ENCODE measurements at regions not wholly inside any gene's neighbourhood (a gene's known extent, or its start where the extent isn't known, plus 50 kb on each side); places are given as distances from the start of the nearest gene placed in this dataset.
A peak's percentile ranks its signal among the peaks of the same experiment; 100 is the strongest.

DNA sequence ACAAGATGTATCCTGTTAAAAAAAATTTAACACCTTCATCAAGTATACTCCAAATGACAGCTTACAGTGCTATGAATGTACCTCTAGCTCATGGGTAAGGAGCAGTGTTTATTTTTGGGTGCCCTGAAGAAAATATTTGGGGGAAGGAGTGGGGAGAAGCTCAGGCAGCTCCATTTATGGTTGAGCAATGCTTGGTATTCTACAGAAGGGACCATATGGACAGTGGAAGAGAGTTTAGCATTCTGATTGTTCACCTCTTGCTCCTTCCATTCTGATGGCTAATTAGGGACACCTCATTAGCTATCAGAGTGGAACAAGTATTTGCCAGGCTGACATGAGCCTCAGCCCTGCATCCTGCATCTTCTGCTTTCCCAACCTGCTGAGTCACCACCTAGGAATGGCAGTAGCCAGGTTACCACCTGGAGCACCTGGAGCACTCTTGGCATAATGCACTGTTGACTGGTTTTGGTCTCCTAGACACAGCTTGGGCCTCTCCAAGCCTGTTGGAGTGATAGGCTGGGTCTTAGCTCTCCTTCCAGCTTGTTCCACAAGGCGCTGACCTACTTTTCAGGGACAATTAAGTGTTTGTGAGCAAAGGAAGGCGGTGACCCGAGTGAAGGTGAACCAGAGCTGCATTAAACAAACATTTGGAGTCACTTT, 62.0 kb upstream of the MACF1 start:
- no peak for TF ChIP-seq POLR2AphosphoS5 (IDR thresholded peaks at IDR 0.05)
- TF ChIP-seq POLR2A (IDR thresholded peaks at IDR 0.05), result no peak
- no peak for TF ChIP-seq EP300 (IDR thresholded peaks at IDR 0.05)
- WGBS, 2 donors, result 65 to 82% methylated on average over 3 of the region's 3 CpGs
- Histone ChIP-seq H3K4me1 (peaks cover 0 to 75% (median 58%) of the 10 kb centered on the region in 4 donors), H3K27me3 (no peaks in the 10 kb centered on the region), H3K36me3 (no peaks in the 10 kb centered on the region), H3K4me3 (no peak overlapping the region), H3K9me3 (no peaks in the 10 kb centered on the region), H3K27ac (peak overlapping the region; percentile 62 to 82 (median 71))
- intact Hi-C loops (cut with DNase I), result no loop called here
- DNase-seq, result no peak

DNA sequence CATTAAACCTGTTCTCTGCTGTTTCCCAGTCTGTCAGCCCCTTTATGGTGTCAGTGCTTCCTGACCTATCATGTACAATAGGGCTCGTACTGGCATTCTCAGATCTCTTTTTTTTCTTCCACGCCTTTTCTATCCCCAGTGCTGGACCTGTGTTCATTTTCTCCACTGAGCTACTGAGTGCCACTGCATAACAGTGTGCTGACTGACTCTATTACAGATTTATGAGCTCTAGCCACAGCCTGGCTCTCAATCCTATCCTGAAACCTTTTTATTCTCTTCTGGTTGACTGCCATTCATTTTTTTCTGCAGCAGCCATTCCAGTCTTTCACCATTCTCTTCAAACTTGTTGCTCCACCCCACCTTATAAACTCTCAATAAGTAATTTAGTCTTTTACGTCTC, 59.6 kb upstream of the MACF1 start:
- Histone ChIP-seq H3K4me1 (peaks cover 0 to 83% (median 71%) of the 10 kb centered on the region in 4 donors), H3K4me3 (no peak overlapping the region), H3K27ac (peak overlapping the region; percentile 25 to 82 (median 71)), H3K9me3 (no peaks in the 10 kb centered on the region), H3K36me3 (no peaks in the 10 kb centered on the region), H3K27me3 (no peaks in the 10 kb centered on the region)
- DNase-seq, result no peak
- intact Hi-C loops (cut with DNase I), result no loop called here
- 78 to 90% methylated on average over 3 of the region's 3 CpGs for WGBS, 2 donors
- TF ChIP-seq EP300 (IDR thresholded peaks at IDR 0.05) (no peak), POLR2AphosphoS5 (IDR thresholded peaks at IDR 0.05) (no peak), POLR2A (IDR thresholded peaks at IDR 0.05) (no peak), CTCF (IDR thresholded peaks at IDR 0.05) (no peak)

DNA sequence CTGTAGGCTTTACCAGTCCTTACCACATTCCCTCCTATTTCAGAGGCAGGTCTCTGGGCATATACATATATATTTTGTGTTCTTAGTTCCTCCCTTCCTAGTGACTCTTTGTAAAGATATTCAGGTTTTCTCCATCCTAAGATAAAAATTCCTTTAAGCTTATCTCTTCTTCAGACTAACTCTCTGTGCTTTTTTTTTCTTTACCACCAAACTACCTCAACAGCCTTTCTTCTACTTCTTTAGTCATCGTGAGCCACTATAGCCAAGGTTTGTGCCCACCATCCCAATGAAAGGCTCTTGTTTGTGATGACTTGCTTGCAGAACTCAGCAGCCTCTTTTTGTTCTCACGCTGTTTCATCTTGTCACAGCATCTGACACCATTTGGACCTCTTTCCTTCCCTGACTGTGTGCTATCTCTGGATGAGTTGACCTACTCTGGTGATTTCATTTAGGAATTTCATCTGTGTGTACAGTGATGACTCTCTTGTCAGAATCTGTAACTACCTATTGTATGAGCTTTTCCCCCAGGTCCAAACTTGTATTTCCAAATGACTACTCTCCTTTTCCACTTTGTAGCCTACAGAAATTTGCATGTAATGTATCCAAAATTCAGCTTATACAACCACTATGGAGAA, 59.0 kb upstream of the MACF1 start:
- no peak for DNase-seq
- no peaks in the 10 kb centered on the region for H3K36me3 ChIP-seq
- intact Hi-C loops (cut with DNase I), result no loop called here
- peak overlapping the region; percentile 25 to 82 (median 71) for H3K27ac ChIP-seq
- H3K4me1 ChIP-seq, result peaks cover 0 to 80% (median 69%) of the 10 kb centered on the region in 4 donors
- TF ChIP-seq POLR2AphosphoS5 (IDR thresholded peaks at IDR 0.05), result no peak
- no peak for TF ChIP-seq CTCF (IDR thresholded peaks at IDR 0.05)
- 91 to 97% methylated on average over 2 of the region's 2 CpGs for WGBS, 2 donors
- H3K27me3 ChIP-seq, result no peaks in the 10 kb centered on the region
- no peaks in the 10 kb centered on the region for H3K9me3 ChIP-seq
- H3K4me3 ChIP-seq, result no peak overlapping the region

DNA sequence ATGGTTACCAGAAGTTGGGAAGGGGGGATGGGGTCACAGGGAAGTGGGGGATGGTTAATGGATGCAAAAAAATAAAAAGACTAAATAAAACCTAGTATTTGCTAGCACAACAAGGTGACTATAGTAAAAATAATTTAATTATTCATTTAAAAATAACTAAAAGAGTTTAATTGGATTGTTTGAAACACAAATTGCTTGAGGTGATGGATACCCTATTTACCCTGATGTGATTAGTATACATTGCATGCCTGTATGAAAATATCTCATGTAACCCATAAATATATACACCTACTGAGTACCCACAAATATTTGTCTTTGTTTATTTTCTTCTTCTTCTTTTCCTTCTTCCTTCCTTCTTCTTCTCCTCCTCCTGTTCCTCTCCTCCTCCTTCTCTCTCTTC, 57.8 kb upstream of the MACF1 start:
- no peak overlapping the region for H3K4me3 ChIP-seq
- peaks cover 0 to 82% (median 71%) of the 10 kb centered on the region in 4 donors for H3K4me1 ChIP-seq
- no peaks in the 10 kb centered on the region for H3K9me3 ChIP-seq
- no peak overlapping the region for H3K27ac ChIP-seq
- intact Hi-C loops (cut with DNase I), result no loop called here
- H3K27me3 ChIP-seq, result no peaks in the 10 kb centered on the region
- TF ChIP-seq POLR2AphosphoS5 (IDR thresholded peaks at IDR 0.05) (no peak), EP300 (IDR thresholded peaks at IDR 0.05) (no peak), POLR2A (IDR thresholded peaks at IDR 0.05) (no peak), CTCF (IDR thresholded peaks at IDR 0.05) (no peak)
- no peak for DNase-seq
- H3K36me3 ChIP-seq, result no peaks in the 10 kb centered on the region

DNA sequence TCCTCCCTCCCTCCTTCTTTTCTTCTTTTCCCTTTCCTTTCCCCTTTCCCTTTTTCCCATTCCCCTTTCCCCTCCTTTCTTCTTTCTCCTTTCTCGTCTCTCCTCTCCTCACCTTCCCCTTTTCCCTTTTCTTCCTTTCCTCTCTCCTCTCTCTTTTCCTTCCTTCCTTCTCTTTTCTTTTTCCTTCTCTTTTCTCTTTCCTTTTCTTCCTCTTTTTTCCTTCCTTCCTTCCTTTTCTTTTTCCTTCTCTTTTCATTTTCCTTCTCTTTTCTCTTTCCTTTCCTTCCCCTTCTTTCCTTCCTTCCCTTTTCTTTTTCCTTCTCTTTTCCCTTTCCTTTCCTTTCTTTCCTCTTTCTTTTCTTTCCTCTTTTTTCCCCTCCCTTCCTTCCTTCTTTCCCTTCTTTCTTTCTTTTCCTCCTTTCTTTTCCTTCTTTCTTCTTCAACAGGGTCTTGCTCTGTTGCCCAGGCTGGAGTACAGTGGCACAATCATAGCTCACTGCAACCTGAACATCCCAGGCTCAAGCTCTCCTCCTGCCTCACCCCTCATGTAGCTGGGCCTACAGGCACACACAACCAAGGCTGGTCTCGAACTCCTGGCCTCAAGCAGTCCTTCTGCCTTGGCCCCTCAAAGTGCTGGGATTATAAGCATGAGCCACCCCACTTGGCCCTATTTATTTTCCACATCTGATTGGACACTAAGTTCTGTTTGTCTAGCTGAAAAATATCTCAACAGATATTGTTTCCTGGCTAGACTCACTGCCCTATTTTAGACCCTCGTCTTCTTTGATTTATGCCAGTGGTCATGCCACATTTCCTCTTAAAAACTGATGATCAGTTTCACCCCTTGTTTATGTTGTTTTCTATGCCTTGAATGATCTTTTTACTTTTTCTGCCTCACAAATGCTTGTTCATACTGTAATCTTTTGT, 57.1 kb upstream of the MACF1 start:
- H3K27ac ChIP-seq, result peak overlapping the region in 2 of 4 donors; percentile 16 to 27
- H3K36me3 ChIP-seq, result no peaks in the 10 kb centered on the region
- DNase-seq, result no peak
- TF ChIP-seq POLR2A (IDR thresholded peaks at IDR 0.05) (no peak), EP300 (IDR thresholded peaks at IDR 0.05) (no peak), CTCF (IDR thresholded peaks at IDR 0.05) (no peak), POLR2AphosphoS5 (IDR thresholded peaks at IDR 0.05) (no peak)
- no peaks in the 10 kb centered on the region for H3K9me3 ChIP-seq
- no peak overlapping the region for H3K4me3 ChIP-seq
- H3K27me3 ChIP-seq, result no peaks in the 10 kb centered on the region
- H3K4me1 ChIP-seq, result peaks cover 0 to 82% (median 70%) of the 10 kb centered on the region in 4 donors
- 82 to 85% methylated on average over 3 of the region's 3 CpGs for WGBS, 2 donors
- intact Hi-C loops (cut with DNase I), result no loop called here

Data from sigmoid colon (tissue), 6 donors.